Neural cell (in vitro differentiated cells): ENCODE measurements at regions not wholly inside any gene's neighbourhood (a gene's known extent, or its start where the extent isn't known, plus 50 kb on each side); places are given as distances from the start of the nearest gene placed in this dataset.
"Not testable (repeated sequence)": the region's sequence is repeated elsewhere in the genome, so short reads cannot be mapped to it uniquely, and the experiment has no call there.

Experiments used
- H2AFZ ChIP-seq: fragments of 200-600, 300-800 bp; sonication (generic), shearing (Covaris generic); 2 replicates; pipeline ENCODE4 v1.6.0; 2014; ENCODE audit warnings: low read depth, mild to moderate bottlenecking, antibody characterized with exemption, low read length, moderate library complexity
- H3F3A ChIP-seq: fragments of 200-600 bp; shearing (Covaris generic); 2 replicates; pipeline ENCODE4 v1.6.1; 2016; ENCODE audit warnings: mild to moderate bottlenecking, moderate library complexity, mixed read lengths, antibody characterized with exemption, low read length; ENCODE audit not compliant: insufficient read depth, poor library complexity, severe bottlenecking
- H3K27ac ChIP-seq: fragments of 200-600, 300-800 bp; sonication (generic), shearing (Covaris generic); 2 replicates; pipeline ENCODE4 v1.5.1; 2014; ENCODE audit warnings: mild to moderate bottlenecking, low read length, moderate library complexity
- H3K27me3 ChIP-seq: fragments of 300-800, 200-600 bp; sonication (generic), shearing (Covaris generic); 2 replicates; pipeline ENCODE4 v1.6.0; 2014; ENCODE audit warnings: mild to moderate bottlenecking, low read depth, low read length, moderate library complexity; ENCODE audit not compliant: insufficient read depth
- H3K36me3 ChIP-seq: fragments of 300-800, 200-600 bp; sonication (generic), shearing (Covaris generic); 2 replicates; pipeline ENCODE4 v1.5.1; 2014; ENCODE audit warnings: mild to moderate bottlenecking, antibody characterized with exemption, low read length, moderate library complexity; ENCODE audit not compliant: insufficient read depth
- H3K4me2 ChIP-seq: fragments of 300-800, 200-600 bp; sonication (generic), shearing (Covaris generic); 2 replicates; pipeline ENCODE4 v1.6.0; 2014; ENCODE audit warnings: mild to moderate bottlenecking, low read length
- H3K4me3 ChIP-seq: fragments of 300-800, 200-600 bp; sonication (generic), shearing (Covaris generic); 2 replicates; pipeline ENCODE4 v1.5.1; 2014; ENCODE audit warnings: mild to moderate bottlenecking, low read length, moderate library complexity
- H3K79me2 ChIP-seq: fragments of 200-600 bp; shearing (Covaris generic); replicated peaks from 2 replicates; pipeline ENCODE4 v1.6.0; 2014; ENCODE audit warnings: mild to moderate bottlenecking, low read length, moderate library complexity; ENCODE audit not compliant: insufficient read depth
- H3K9ac ChIP-seq: fragments of 300-800, 200-600 bp; sonication (generic), shearing (Covaris generic); 2 replicates; pipeline ENCODE4 v1.6.1; 2016; ENCODE audit warnings: mild to moderate bottlenecking, low read length, mixed read lengths
- H3K9me2 ChIP-seq: fragments of 200-600 bp; shearing (Covaris generic); 2 replicates; pipeline ENCODE4 v1.6.1; 2016; ENCODE audit warnings: mild to moderate bottlenecking, low read length, mixed read lengths; ENCODE audit not compliant: insufficient read depth
- H3K9me3 ChIP-seq: fragments of 200-600, 300-800 bp; sonication (generic), shearing (Covaris generic); 2 replicates; pipeline ENCODE4 v1.6.1; 2016; ENCODE audit warnings: mild to moderate bottlenecking, mixed run types, low read length, moderate library complexity, mixed read lengths
- H4K20me1 ChIP-seq: fragments of 200-600 bp; shearing (Covaris generic); 2 replicates; pipeline ENCODE4 v1.6.1; 2016; ENCODE audit warnings: mild to moderate bottlenecking, mixed run types; ENCODE audit not compliant: insufficient read depth
- CTCF ChIP-seq: fragments of 450-650 bp; IDR thresholded peaks from 2 replicates; pipeline ENCODE4 v1.5.1; 2014; ENCODE audit warnings: antibody characterized with exemption, mild to moderate bottlenecking, moderate library complexity; ENCODE audit not compliant: poor library complexity, severe bottlenecking
- EP300 ChIP-seq: fragments of 450-650 bp; conservative IDR thresholded peaks from 2 replicates; pipeline ENCODE4 v1.6.1; 2014; ENCODE audit warnings: antibody characterized with exemption, mild to moderate bottlenecking, moderate library complexity; ENCODE audit not compliant: poor library complexity, severe bottlenecking
- EZH2 ChIP-seq: fragments of 200-600, 300-800 bp; shearing (Covaris generic), sonication (generic); IDR thresholded peaks from 2 replicates; pipeline ENCODE4 v1.6.1; 2014; ENCODE audit warnings: antibody characterized with exemption, low read length, borderline replicate concordance, mild to moderate bottlenecking; ENCODE audit not compliant: insufficient read depth, poor library complexity, severe bottlenecking
- MXI1 ChIP-seq: fragments of 450-650 bp; conservative IDR thresholded peaks from 2 replicates; pipeline ENCODE4 v1.6.1; 2014; ENCODE audit warnings: antibody characterized with exemption, mild to moderate bottlenecking; ENCODE audit not compliant: poor library complexity, severe bottlenecking
- POLR2AphosphoS5 ChIP-seq: IDR thresholded peaks from 2 replicates; pipeline ENCODE4 v1.6.1; 2012
- RAD21 ChIP-seq: fragments of 450-650 bp; conservative IDR thresholded peaks from 2 replicates; pipeline ENCODE4 v1.6.1; 2014; ENCODE audit warnings: antibody characterized with exemption, mild to moderate bottlenecking, moderate library complexity
- REST ChIP-seq: IDR thresholded peaks from 2 replicates; pipeline ENCODE4 v1.6.1; 2012; ENCODE audit warnings: borderline replicate concordance
- SMC3 ChIP-seq: fragments of 450-650 bp; conservative IDR thresholded peaks from 2 replicates; pipeline ENCODE4 v1.6.1; 2014; ENCODE audit warnings: antibody characterized with exemption, mild to moderate bottlenecking, moderate library complexity; ENCODE audit not compliant: poor library complexity
- TAF1 ChIP-seq: IDR thresholded peaks from 2 replicates; pipeline ENCODE4 v1.6.1; 2012; ENCODE audit warnings: low read depth

- TF ChIP-seq RAD21, result no peak
Observed at GRCh38 chr10:28892818-28893547, 215.7 kb downstream of the BAMBI start (continued).

GRCh38 chr10:28894146-28894545 is 216.8 kb downstream of the BAMBI start:
- no peak overlapping the region for H2AFZ ChIP-seq
- H4K20me1 ChIP-seq, result no peaks in the 10 kb centered on the region
- H3K9me3 ChIP-seq, result no peaks in the 10 kb centered on the region
- H3K27ac ChIP-seq, result no peak overlapping the region
- H3K9me2 ChIP-seq, result no peaks in the 10 kb centered on the region
- no peak overlapping the region for H3K4me3 ChIP-seq
- H3K4me2 ChIP-seq, result no peak overlapping the region
- H3K27me3 ChIP-seq, result no peaks in the 10 kb centered on the region
- H3K79me2 ChIP-seq, result no peaks in the 10 kb centered on the region
- H3F3A ChIP-seq, result peaks cover 4% of the 10 kb centered on the region
- H3K9ac ChIP-seq, result no peak overlapping the region
- H3K36me3 ChIP-seq, result no peaks in the 10 kb centered on the region
- TF ChIP-seq EP300 (no peak), REST (no peak), POLR2AphosphoS5 (no peak), EZH2 (no peak), MXI1 (no peak), RAD21 (no peak), SMC3 (no peak), TAF1 (no peak), CTCF (no peak)

GRCh38 chr10:28895671-28896070 is 218.3 kb downstream of the BAMBI start:
- not testable (repeated sequence) for H3K4me3 ChIP-seq, H2AFZ ChIP-seq, H3K9me2 ChIP-seq, H3K36me3 ChIP-seq, H3K27me3 ChIP-seq, H3K9me3 ChIP-seq, H4K20me1 ChIP-seq, H3K79me2 ChIP-seq, H3K27ac ChIP-seq, H3F3A ChIP-seq, H3K4me2 ChIP-seq, H3K9ac ChIP-seq

GRCh38 chr10:28896791-28897409 is 219.6 kb downstream of the BAMBI start:
- H3F3A ChIP-seq, H2AFZ ChIP-seq, H3K9ac ChIP-seq, H3K79me2 ChIP-seq, H3K4me3 ChIP-seq, H3K9me2 ChIP-seq, H3K4me2 ChIP-seq, H4K20me1 ChIP-seq, H3K27ac ChIP-seq, H3K27me3 ChIP-seq, H3K36me3 ChIP-seq, H3K9me3 ChIP-seq: not testable (repeated sequence)
